GM18507 (cell line): ENCODE measurements at regions not wholly inside any gene's neighbourhood (a gene's known extent, or its start where the extent isn't known, plus 50 kb on each side); places are given as distances from the start of the nearest gene placed in this dataset.
A peak's percentile ranks its signal among the peaks of the same experiment; 100 is the strongest.
"Not testable (repeated sequence)": the region's sequence is repeated elsewhere in the genome, so short reads cannot be mapped to it uniquely, and the experiment has no call there.

Experiments used
- DNase-seq: peaks from one replicate; pipeline ENCODE4 v3.0.0; 2011; ENCODE audit warnings: low read depth; ENCODE audit not compliant: insufficient read length; ENCODE audit errors: extremely low spot score
- FAIRE-seq: peaks from 2 replicates; lab custom pipeline; 2011; peaks lifted over from hg19 to GRCh38; lab: Jason Lieb, UNC

- no peak for DNase-seq
- no peak for FAIRE-seq
Measured at GRCh38 chr5:82639393-82640144, 361.4 kb upstream of the RPS23 start.

- no peak for FAIRE-seq
- DNase-seq, result no peak
Measured at GRCh38 chr5:82636591-82636990, 358.4 kb upstream of the RPS23 start.

- DNase-seq, result no peak
Measured at GRCh38 chr5:82635561-82636288, 357.6 kb upstream of the RPS23 start.

GRCh38 chr5:82628364-82628910 is 350.3 kb upstream of the RPS23 start:
- DNase-seq (no peak), FAIRE-seq (no peak)

More at GRCh38 chr5:82635561-82636288, 357.6 kb upstream of the RPS23 start:
- FAIRE-seq, result peak; percentile 33

- FAIRE-seq, DNase-seq: not testable (repeated sequence)
Measured at GRCh38 chr5:82626905-82627591, 348.9 kb upstream of the RPS23 start.

GRCh38 chr5:82626012-82626411 is 347.9 kb upstream of the RPS23 start:
- not testable (repeated sequence) for FAIRE-seq, DNase-seq

- FAIRE-seq, result no peak
Measured at GRCh38 chr5:82624062-82624461, 345.9 kb upstream of the RPS23 start.

GRCh38 chr5:82622711-82623514 is 344.8 kb upstream of the RPS23 start:
- DNase-seq (no peak), FAIRE-seq (no peak)

More at GRCh38 chr5:82624062-82624461, 345.9 kb upstream of the RPS23 start:
- DNase-seq, result no peak

- DNase-seq, result no peak
- no peak for FAIRE-seq
Measured at GRCh38 chr5:82622205-82622604, 344.1 kb upstream of the RPS23 start.

DNA sequence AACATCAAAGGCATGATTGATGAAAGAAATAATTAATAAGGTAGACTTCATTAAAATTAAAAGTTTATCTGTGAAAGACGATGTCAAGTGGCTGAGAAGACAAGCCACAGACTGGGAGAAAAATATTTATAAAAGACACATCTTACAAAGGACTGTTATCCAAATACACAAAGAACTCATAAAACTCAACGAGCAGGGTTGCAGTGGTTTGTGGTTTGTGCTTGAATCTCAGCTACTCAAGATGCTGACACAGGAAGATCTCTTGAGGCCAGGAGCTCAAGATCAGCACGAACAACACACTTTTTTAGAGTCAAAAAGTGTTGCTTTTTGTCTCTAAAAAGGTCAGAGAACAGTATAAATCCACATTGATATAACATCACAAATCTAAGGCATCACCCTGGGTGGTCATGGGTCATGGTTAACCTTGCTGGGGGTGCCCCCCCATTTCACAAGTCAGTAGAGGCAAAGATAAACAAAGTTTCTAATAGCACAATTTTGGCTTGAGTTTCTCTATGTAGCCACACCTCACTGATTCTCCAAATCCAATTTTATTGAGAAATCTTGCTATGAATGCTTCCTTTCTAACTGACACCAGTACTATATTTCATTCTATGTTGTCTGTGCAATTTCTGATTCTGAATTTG is 342.9 kb upstream of the RPS23 start:
- FAIRE-seq (no peak), DNase-seq (no peak)

DNA sequence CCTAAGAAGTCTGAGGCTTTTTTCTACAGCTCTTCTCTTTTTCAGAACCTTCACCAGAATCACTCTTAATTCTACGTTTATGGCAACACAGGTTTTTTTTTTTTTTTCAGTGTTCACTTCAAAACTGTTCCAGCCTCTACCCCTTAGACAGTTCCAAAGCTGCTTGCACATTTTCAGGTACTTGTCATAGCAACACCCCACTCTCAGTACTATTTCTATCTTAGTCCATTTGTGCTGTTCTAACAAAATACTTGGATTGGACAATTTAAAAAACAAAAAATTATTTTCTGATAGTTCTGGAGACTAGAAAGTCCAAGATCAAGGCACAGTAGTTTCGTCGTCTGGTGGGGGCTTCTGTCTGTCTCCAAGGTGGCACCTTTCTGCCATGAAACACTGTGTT is 340.9 kb upstream of the RPS23 start:
- DNase-seq (no peak), FAIRE-seq (no peak)

DNA sequence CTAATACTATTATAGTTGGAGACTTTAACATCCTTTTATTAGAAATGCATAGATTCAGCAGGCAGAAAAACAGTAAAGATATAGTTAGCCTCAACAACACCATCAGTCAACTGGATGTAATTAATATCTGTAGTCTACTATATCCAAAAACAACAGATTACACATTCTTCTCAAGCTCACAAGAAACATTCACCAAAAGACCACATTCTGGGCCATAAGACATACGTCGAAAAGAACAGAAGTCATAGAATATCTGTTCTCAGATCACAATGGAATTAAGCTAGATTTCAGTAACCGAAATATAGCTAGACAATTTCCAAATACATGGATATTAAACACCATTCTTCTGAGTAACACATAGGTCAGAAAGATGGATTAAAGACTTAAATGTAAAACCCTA is 336.6 kb upstream of the RPS23 start:
- FAIRE-seq (no peak), DNase-seq (no peak)

- FAIRE-seq, result no peak
Measured at GRCh38 chr5:82613891-82614290, 335.7 kb upstream of the RPS23 start.

DNA sequence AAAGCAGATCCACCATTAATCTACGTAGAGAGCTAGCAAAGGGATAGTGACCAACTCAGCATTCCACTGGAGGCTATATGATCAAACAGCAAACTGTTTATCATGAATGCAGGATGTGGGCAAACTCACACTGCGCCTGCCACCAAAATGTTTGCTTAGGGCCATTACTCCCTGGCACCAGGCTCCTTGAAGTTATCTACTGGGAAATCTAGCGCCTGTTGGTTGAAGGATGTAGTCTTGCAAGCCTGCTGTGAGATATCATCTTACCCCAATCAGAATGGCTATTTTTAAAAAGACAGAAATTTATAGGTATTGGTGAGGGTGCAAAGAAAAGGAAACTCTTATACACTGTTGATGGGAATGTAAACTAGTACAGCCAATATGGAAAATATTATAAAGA is 332.5 kb upstream of the RPS23 start:
- FAIRE-seq, result no peak

More at GRCh38 chr5:82613891-82614290, 335.7 kb upstream of the RPS23 start:
- DNase-seq, result no peak

GRCh38 chr5:82605441-82605973 is 327.4 kb upstream of the RPS23 start:
- FAIRE-seq (peak; percentile 48), DNase-seq (no peak)

More for the DNA sequence above, 332.5 kb upstream of the RPS23 start:
- no peak for DNase-seq

- no peak for DNase-seq
- no peak for FAIRE-seq
Measured at GRCh38 chr5:82603033-82603987, 325.2 kb upstream of the RPS23 start.

- DNase-seq, result no peak
- no peak for FAIRE-seq
Measured at GRCh38 chr5:82601861-82602260, 323.7 kb upstream of the RPS23 start.
